ENCODE measurements at regions not wholly inside any gene's neighbourhood (a gene's known extent, or its start where the extent isn't known, plus 50 kb on each side); places are given as distances from the start of the nearest gene placed in this dataset.

- TF ChIP-seq CTCF (IDR thresholded peaks at IDR 0.05 in 8 of 11, conservative IDR thresholded peaks at IDR 0.05 in 3 of 11) (no peak), POLR2A (IDR thresholded peaks at IDR 0.05) (no peak)
Observed at GRCh38 chr13:68009546-68009945, 779.4 kb upstream of the PCDH9 start.

Measured in spleen (tissue), 7 donors.